ENCODE measurements at regions not wholly inside any gene's neighbourhood (a gene's known extent, or its start where the extent isn't known, plus 50 kb on each side); places are given as distances from the start of the nearest gene placed in this dataset.

DNA sequence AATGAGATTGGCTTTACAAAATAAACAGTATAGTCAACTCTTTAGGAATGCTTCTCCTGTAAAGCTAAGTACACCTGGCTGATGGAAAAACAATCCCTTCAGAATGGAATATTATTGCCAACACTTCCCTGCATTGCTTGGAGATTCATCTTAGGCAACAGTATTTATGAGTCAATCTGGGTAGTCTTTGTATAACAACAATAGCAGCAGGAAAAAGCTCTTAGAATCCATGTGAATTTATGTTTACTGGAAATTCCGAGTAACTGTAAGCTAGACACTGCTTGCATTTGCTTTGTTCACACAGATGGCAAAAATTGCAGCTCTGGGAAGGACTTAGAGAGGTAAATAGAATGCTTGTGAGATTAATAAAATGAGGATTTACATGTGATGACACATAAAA, 101.7 kb upstream of the NTRK2 start:
- TF ChIP-seq, protein P1, sequence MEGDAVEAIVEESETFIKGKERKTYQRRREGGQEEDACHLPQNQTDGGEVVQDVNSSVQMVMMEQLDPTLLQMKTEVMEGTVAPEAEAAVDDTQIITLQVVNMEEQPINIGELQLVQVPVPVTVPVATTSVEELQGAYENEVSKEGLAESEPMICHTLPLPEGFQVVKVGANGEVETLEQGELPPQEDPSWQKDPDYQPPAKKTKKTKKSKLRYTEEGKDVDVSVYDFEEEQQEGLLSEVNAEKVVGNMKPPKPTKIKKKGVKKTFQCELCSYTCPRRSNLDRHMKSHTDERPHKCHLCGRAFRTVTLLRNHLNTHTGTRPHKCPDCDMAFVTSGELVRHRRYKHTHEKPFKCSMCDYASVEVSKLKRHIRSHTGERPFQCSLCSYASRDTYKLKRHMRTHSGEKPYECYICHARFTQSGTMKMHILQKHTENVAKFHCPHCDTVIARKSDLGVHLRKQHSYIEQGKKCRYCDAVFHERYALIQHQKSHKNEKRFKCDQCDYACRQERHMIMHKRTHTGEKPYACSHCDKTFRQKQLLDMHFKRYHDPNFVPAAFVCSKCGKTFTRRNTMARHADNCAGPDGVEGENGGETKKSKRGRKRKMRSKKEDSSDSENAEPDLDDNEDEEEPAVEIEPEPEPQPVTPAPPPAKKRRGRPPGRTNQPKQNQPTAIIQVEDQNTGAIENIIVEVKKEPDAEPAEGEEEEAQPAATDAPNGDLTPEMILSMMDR (IDR thresholded peaks at IDR 0.05; ENCODE audit: borderline replicate concordance, extremely low read depth, low read length, poor library complexity, severe bottlenecking) = no peak
- TF ChIP-seq EZH2 (IDR thresholded peaks at IDR 0.05; ENCODE audit: borderline replicate concordance, low read depth, low read length, severe bottlenecking) = no peak
- Histone ChIP-seq H3K4me1 (ENCODE audit: insufficient read depth, low read length) (no peaks in the 10 kb centered on the region), H3K9me3 (ENCODE audit: insufficient read depth, low read length, severe bottlenecking) (no peaks in the 10 kb centered on the region), H3K9ac (ENCODE audit: low read depth, low read length) (no peak overlapping the region), H3K4me3 (ENCODE audit: low read depth in 1 of 2, low read length in 2 of 2) (no peak overlapping the region), H2AFZ (ENCODE audit: low read depth, low read length) (no peak overlapping the region), H3K36me3 (ENCODE audit: insufficient read depth, low read length) (no peaks in the 10 kb centered on the region), H3K27ac (ENCODE audit: low read length) (no peak overlapping the region), H4K20me1 (ENCODE audit: insufficient read depth, low read length) (no peaks in the 10 kb centered on the region), H3K4me2 (ENCODE audit: insufficient read depth, low read length) (no peak overlapping the region), H3K79me2 (ENCODE audit: insufficient read depth, low read length) (no peaks in the 10 kb centered on the region), H3K27me3 (ENCODE audit: insufficient read depth, low read length, poor library complexity) (no peaks in the 10 kb centered on the region)
- DNase-seq = no peak
- no peak for ATAC-seq (ENCODE audit: insufficient read depth, low read depth)

DNA sequence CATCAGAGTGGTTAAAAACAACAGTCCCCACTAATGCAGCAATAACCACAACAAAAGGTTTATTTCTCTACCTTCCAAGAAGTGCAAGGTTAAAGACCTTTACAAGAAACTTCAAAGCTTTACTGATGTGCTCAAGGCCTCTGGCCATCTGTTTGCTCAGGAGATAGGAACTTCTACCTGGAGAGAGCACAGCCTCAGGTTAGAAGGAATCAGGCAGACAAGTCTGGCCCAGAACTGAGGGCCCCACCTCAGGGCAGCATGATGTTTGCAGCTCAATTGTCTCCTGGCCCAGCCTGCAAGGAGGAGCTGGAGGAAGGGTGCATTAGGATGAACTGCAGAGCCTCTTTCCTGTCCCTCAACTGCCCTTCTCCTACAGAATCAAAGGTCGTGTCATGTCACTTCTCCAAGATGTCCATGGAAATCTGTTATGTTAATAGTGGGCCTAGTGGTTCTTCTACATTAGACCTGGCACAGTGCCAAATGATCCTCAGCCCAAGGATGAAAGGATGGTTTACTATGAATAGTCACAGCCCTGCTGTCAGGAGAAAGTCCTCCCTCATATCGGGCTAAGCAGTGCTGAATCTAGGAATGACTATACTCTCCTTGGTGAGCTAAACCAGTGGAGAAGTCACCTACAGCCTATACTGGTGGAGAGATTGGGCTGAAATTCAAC, 98.9 kb upstream of the NTRK2 start:
- no peak for TF ChIP-seq EZH2 (IDR thresholded peaks at IDR 0.05; ENCODE audit: borderline replicate concordance, low read depth, low read length, severe bottlenecking)
- TF ChIP-seq, protein P1 (IDR thresholded peaks at IDR 0.05; ENCODE audit: borderline replicate concordance, extremely low read depth, low read length, poor library complexity, severe bottlenecking) = no peak
- H3K27me3 ChIP-seq (ENCODE audit: insufficient read depth, low read length, poor library complexity) = no peaks in the 10 kb centered on the region
- no peak for ATAC-seq (ENCODE audit: insufficient read depth, low read depth)

DNA sequence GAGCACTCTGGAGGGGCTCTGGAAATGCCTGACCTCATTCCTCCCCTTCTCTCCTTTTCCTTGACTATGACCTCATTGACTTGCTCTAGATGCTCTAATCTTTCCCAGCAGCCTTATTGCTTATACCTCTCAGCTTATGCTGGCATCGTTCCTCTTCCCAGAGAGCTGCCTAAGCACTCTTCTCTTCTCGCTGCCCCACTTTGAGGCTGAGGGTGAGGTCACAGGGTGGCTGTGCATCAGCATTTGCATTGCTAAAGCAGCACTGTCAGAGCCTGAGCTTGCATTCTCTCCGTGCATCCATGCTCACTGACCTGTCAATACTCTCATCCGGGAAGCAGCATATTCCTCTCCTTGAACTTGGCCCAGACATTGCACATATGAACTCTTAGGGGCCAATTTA, 96.4 kb upstream of the NTRK2 start:
- DNase-seq = no peak

More for the DNA sequence above, 98.9 kb upstream of the NTRK2 start:
- H4K20me1 ChIP-seq (ENCODE audit: insufficient read depth, low read length) = no peaks in the 10 kb centered on the region
- no peaks in the 10 kb centered on the region for H3K79me2 ChIP-seq (ENCODE audit: insufficient read depth, low read length)
- no peak overlapping the region for H3K4me3 ChIP-seq (ENCODE audit: low read depth in 1 of 2, low read length in 2 of 2)
- H3K27ac ChIP-seq (ENCODE audit: low read length) = no peak overlapping the region
- H2AFZ ChIP-seq (ENCODE audit: low read depth, low read length) = no peak overlapping the region
- no peak overlapping the region for H3K9ac ChIP-seq (ENCODE audit: low read depth, low read length)
- H3K4me2 ChIP-seq (ENCODE audit: insufficient read depth, low read length) = no peak overlapping the region
- H3K4me1 ChIP-seq (ENCODE audit: insufficient read depth, low read length) = no peaks in the 10 kb centered on the region
- no peak for DNase-seq
- no peaks in the 10 kb centered on the region for H3K36me3 ChIP-seq (ENCODE audit: insufficient read depth, low read length)
- H3K9me3 ChIP-seq (ENCODE audit: insufficient read depth, low read length, severe bottlenecking) = no peaks in the 10 kb centered on the region

More for the DNA sequence above, 96.4 kb upstream of the NTRK2 start:
- no peak overlapping the region for H2AFZ ChIP-seq (ENCODE audit: low read depth, low read length)
- H3K4me1 ChIP-seq (ENCODE audit: insufficient read depth, low read length) = no peaks in the 10 kb centered on the region
- H3K4me2 ChIP-seq (ENCODE audit: insufficient read depth, low read length) = no peak overlapping the region
- no peak overlapping the region for H3K27ac ChIP-seq (ENCODE audit: low read length)
- no peak overlapping the region for H3K4me3 ChIP-seq (ENCODE audit: low read depth in 1 of 2, low read length in 2 of 2)
- H3K79me2 ChIP-seq (ENCODE audit: insufficient read depth, low read length) = no peaks in the 10 kb centered on the region
- no peaks in the 10 kb centered on the region for H4K20me1 ChIP-seq (ENCODE audit: insufficient read depth, low read length)
- TF ChIP-seq EZH2 (IDR thresholded peaks at IDR 0.05; ENCODE audit: borderline replicate concordance, low read depth, low read length, severe bottlenecking) = no peak
- TF ChIP-seq, protein P1 (IDR thresholded peaks at IDR 0.05; ENCODE audit: borderline replicate concordance, extremely low read depth, low read length, poor library complexity, severe bottlenecking) = no peak
- no peaks in the 10 kb centered on the region for H3K27me3 ChIP-seq (ENCODE audit: insufficient read depth, low read length, poor library complexity)
- H3K9ac ChIP-seq (ENCODE audit: low read depth, low read length) = no peak overlapping the region
- H3K36me3 ChIP-seq (ENCODE audit: insufficient read depth, low read length) = no peaks in the 10 kb centered on the region
- H3K9me3 ChIP-seq (ENCODE audit: insufficient read depth, low read length, severe bottlenecking) = no peaks in the 10 kb centered on the region
- no peak for ATAC-seq (ENCODE audit: insufficient read depth, low read depth)
